Mammary epithelial cell (primary cell): ENCODE measurements at regions not wholly inside any gene's neighbourhood (a gene's known extent, or its start where the extent isn't known, plus 50 kb on each side); places are given as distances from the start of the nearest gene placed in this dataset.

Source experiments
- EZH2 ChIP-seq: IDR thresholded peaks from 2 replicates; pipeline ENCODE4 v1.6.1; 2012; ENCODE audit warnings: low read length, inconsistent platforms, borderline replicate concordance
- TF ChIP-seq, protein P1 (sequence below), 2 donors: IDR thresholded peaks in 1 of 2; conservative IDR thresholded peaks in 1 of 2; 2 replicates each; pipeline ENCODE4 v1.5.1; 2011 to 2012; ENCODE audit warnings: inconsistent platforms in 2 of 2, low read length in 2 of 2, mild to moderate bottlenecking in 2 of 2, control low read depth in 1 of 2, low read depth in 1 of 2; ENCODE audit not compliant: insufficient read depth in 1 of 2; ENCODE audit errors: extremely low read depth in 1 of 2

DNA sequence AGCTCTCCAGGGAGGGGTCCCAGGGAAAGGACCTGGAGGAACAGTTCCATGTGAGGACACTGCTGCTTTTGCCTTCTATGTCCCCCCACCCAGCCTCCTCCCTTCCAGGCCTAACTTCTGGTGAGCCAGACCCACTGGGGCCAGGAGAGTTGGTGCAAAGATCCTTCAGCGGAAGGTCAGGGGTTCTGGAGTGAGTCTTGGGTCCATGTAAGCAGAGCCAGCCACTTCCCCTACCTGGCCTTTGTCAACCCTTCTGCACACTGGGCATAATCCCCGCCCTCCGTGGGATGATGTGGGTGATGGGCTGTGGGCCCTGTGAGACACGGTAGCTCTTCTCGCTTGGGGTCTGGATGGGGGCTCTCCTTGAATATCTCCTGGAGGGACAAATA is 76.9 kb downstream of the RHOB start:
- TF ChIP-seq, protein P1, sequence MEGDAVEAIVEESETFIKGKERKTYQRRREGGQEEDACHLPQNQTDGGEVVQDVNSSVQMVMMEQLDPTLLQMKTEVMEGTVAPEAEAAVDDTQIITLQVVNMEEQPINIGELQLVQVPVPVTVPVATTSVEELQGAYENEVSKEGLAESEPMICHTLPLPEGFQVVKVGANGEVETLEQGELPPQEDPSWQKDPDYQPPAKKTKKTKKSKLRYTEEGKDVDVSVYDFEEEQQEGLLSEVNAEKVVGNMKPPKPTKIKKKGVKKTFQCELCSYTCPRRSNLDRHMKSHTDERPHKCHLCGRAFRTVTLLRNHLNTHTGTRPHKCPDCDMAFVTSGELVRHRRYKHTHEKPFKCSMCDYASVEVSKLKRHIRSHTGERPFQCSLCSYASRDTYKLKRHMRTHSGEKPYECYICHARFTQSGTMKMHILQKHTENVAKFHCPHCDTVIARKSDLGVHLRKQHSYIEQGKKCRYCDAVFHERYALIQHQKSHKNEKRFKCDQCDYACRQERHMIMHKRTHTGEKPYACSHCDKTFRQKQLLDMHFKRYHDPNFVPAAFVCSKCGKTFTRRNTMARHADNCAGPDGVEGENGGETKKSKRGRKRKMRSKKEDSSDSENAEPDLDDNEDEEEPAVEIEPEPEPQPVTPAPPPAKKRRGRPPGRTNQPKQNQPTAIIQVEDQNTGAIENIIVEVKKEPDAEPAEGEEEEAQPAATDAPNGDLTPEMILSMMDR (conservative IDR thresholded peaks at IDR 0.05 in 1 of 2, IDR thresholded peaks at IDR 0.05 in 1 of 2; ENCODE audit: extremely low read depth in 1 of 2, insufficient read depth in 1 of 2, low read depth in 1 of 2, low read length in 2 of 2), result no peak
- TF ChIP-seq EZH2, result no peak
